Vagina (tissue), 2 donors: ENCODE measurements at regions not wholly inside any gene's neighbourhood (a gene's known extent, or its start where the extent isn't known, plus 50 kb on each side); places are given as distances from the start of the nearest gene placed in this dataset.

Source experiments
- DNase-seq, 2 donors: peaks; one replicate each; pipeline ENCODE4 v3.0.0-alpha.2; 2017; ENCODE audit errors: extremely low spot score in 2 of 2
- H3K27ac ChIP-seq: fragments of 200-600 bp; sonication (generic); one replicate; pipeline ENCODE4 v1.5.1; 2019
- H3K27me3 ChIP-seq: fragments of 200-600 bp; sonication (generic); one replicate; pipeline ENCODE4 v1.5.1; 2019
- H3K36me3 ChIP-seq, 2 donors: fragments of 200-600 bp; sonication (generic); one replicate each; pipeline ENCODE4 v1.5.1; 2017 to 2019
- H3K4me1 ChIP-seq: fragments of 200-600 bp; sonication (generic); one replicate; pipeline ENCODE4 v1.5.1; 2019
- H3K4me3 ChIP-seq, 2 donors: fragments of 200-600 bp; sonication (generic); 1 replicate in 1 of 2; 2 replicates in 1 of 2; pipeline ENCODE4 v1.5.1; 2016 to 2019
- H3K9me3 ChIP-seq: fragments of 200-600 bp; sonication (generic); one replicate; pipeline ENCODE4 v1.5.1; 2019
- CTCF ChIP-seq, 3 experiments: fragments of 450-650 bp in 2 of 3; fragments of 200-600 bp in 1 of 3; sonication (generic) in 1 of 3; IDR thresholded peaks; one replicate each; pipeline ENCODE4 v1.5.1; 2017 to 2019; ENCODE audit warnings: antibody characterized with exemption in 3 of 3, mild to moderate bottlenecking in 2 of 3, moderate library complexity in 2 of 3
- POLR2A ChIP-seq, 2 donors: fragments of 450-650 bp; IDR thresholded peaks; one replicate each; pipeline ENCODE4 v1.6.1; 2017; ENCODE audit warnings: antibody characterized with exemption in 2 of 2, mild to moderate bottlenecking in 2 of 2, moderate library complexity in 2 of 2
- POLR2AphosphoS5 ChIP-seq, 2 donors: sonication (generic); formaldehyde crosslinking; IDR thresholded peaks; one replicate each; pipeline ENCODE4 v1.9.0; 2017; ENCODE audit warnings: antibody characterized with exemption in 2 of 2, mild to moderate bottlenecking in 2 of 2, low read depth in 1 of 2; ENCODE audit not compliant: insufficient read depth in 1 of 2
- intact Hi-C: fragments of 100-400 bp; cut with DNase I; formaldehyde crosslinking; loops from one replicate; pipeline ENCODE4 v1.15.1; 2023

- intact Hi-C loops = no loop called here
- no peak for TF ChIP-seq POLR2A (IDR thresholded peaks at IDR 0.05)
- no peak for TF ChIP-seq POLR2AphosphoS5 (IDR thresholded peaks at IDR 0.05; ENCODE audit: insufficient read depth in 1 of 2, low read depth in 1 of 2)
- TF ChIP-seq CTCF (IDR thresholded peaks at IDR 0.05) = no peak
- DNase-seq = no peak
- Histone ChIP-seq H3K4me3 (no peak overlapping the region), H3K9me3 (no peaks in the 10 kb centered on the region), H3K4me1 (peaks cover 11% of the 10 kb centered on the region), H3K27me3 (no peaks in the 10 kb centered on the region), H3K27ac (no peak overlapping the region), H3K36me3 (no peaks in the 10 kb centered on the region)
Observed at GRCh38 chr1:56433056-56433577, 146.2 kb downstream of the PLPP3 start.

- no peaks in the 10 kb centered on the region for H3K9me3 ChIP-seq
- H3K4me3 ChIP-seq = no peak overlapping the region
- no peaks in the 10 kb centered on the region for H3K36me3 ChIP-seq
- intact Hi-C loops = no loop called here
- no peaks in the 10 kb centered on the region for H3K27me3 ChIP-seq
- TF ChIP-seq POLR2AphosphoS5 (IDR thresholded peaks at IDR 0.05; ENCODE audit: insufficient read depth in 1 of 2, low read depth in 1 of 2) (no peak), CTCF (IDR thresholded peaks at IDR 0.05) (no peak), POLR2A (IDR thresholded peaks at IDR 0.05) (no peak)
- H3K27ac ChIP-seq = peak overlapping the region; percentile 18
- no peak for DNase-seq
- H3K4me1 ChIP-seq = peaks cover 11% of the 10 kb centered on the region
Observed at GRCh38 chr1:56432166-56432971, 147.0 kb downstream of the PLPP3 start.

GRCh38 chr1:56430141-56430839 lies 149.1 kb downstream of the PLPP3 start:
- Histone ChIP-seq H3K4me3 (no peak overlapping the region), H3K9me3 (no peaks in the 10 kb centered on the region), H3K4me1 (peaks cover 11% of the 10 kb centered on the region), H3K27ac (no peak overlapping the region), H3K27me3 (no peaks in the 10 kb centered on the region), H3K36me3 (no peaks in the 10 kb centered on the region)
- DNase-seq = no peak
- intact Hi-C loops = no loop called here
- TF ChIP-seq POLR2A (IDR thresholded peaks at IDR 0.05) (no peak), POLR2AphosphoS5 (IDR thresholded peaks at IDR 0.05; ENCODE audit: insufficient read depth in 1 of 2, low read depth in 1 of 2) (no peak), CTCF (IDR thresholded peaks at IDR 0.05) (no peak)

GRCh38 chr1:56429288-56429687 lies 150.1 kb downstream of the PLPP3 start:
- DNase-seq = no peak
- H3K4me1 ChIP-seq = peaks cover 11% of the 10 kb centered on the region
- H3K4me3 ChIP-seq = no peak overlapping the region
- no peaks in the 10 kb centered on the region for H3K27me3 ChIP-seq
- no peak overlapping the region for H3K27ac ChIP-seq
- TF ChIP-seq POLR2A (IDR thresholded peaks at IDR 0.05) = no peak
- no peak for TF ChIP-seq POLR2AphosphoS5 (IDR thresholded peaks at IDR 0.05; ENCODE audit: insufficient read depth in 1 of 2, low read depth in 1 of 2)
- no peak for TF ChIP-seq CTCF (IDR thresholded peaks at IDR 0.05)
- H3K9me3 ChIP-seq = no peaks in the 10 kb centered on the region
- intact Hi-C loops = no loop called here
- no peaks in the 10 kb centered on the region for H3K36me3 ChIP-seq
